Activated naive CD4-positive, alpha-beta T cell treated with Interleukin-2 at 50 U/mL for 16 hours (primary cell): ENCODE measurements at regions not wholly inside any gene's neighbourhood (a gene's known extent, or its start where the extent isn't known, plus 50 kb on each side); places are given as distances from the start of the nearest gene placed in this dataset.

ENCODE experiments used
- DNase-seq: peaks from one replicate; pipeline ENCODE4 v3.0.0-alpha.2; 2020

DNA sequence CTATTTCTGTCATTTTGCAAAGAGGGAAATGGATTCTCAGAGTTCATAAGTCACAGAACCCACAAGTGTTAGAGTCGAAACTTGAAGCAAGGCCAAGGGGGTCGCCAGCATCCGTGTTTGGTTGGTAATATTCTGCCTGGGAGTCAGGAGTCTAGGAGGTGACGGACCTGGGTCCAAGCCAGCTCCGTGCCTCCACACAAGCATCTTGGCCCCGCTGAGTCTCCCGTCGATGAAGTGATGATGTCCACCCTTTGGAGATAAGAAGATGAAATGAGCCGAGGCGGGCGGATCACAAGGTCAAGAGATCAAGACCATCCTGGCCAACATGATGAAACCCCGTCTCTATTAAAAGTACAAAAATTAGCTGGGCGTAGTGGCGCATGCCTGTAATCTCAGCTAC is 53.2 kb upstream of the TNRC6C start:
- DNase-seq, result no peak

DNA sequence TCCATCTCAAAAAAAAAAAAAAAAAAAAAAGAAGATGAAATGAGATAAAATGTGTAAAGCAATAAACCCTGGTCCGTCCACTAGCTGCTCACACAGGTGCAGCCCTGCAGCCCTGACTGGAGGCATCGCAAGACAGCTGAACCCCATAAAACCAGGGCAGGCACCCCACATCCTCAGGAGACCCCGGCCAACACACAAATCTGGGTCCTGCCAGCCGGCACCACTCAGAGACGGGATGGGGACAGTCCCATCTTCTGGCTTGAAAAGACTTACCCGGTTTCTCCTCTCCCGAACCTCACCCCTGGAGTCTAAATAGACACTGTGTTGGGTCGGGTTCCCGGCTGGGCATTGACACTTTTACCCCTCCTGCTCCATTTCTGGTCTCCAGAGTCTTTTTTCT is 52.7 kb upstream of the TNRC6C start:
- no peak for DNase-seq

DNA sequence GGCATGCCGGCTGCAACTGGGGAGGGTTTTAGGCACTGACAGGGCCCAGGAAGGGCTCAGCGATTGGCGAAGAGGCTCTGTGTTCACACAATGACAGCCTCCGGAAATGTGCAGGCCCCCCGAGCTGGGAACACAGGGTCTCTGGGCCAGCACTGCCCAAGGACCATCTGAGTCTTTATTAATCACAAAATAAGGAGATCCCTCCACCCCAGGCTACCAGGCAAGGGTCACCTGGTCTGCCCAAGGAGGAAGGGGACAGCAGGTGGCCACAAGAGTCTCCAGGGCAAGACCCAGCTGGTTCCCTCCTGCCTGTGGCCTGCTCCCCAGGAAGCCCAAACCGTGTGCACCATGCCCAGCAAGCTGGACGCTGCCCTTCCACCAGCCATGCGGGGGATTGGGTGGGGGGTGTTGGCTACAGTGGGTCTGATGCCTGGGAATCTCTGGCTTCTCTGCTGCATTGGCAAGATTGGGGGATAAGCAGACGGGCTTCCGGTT is 52.1 kb upstream of the TNRC6C start:
- DNase-seq, result no peak

DNA sequence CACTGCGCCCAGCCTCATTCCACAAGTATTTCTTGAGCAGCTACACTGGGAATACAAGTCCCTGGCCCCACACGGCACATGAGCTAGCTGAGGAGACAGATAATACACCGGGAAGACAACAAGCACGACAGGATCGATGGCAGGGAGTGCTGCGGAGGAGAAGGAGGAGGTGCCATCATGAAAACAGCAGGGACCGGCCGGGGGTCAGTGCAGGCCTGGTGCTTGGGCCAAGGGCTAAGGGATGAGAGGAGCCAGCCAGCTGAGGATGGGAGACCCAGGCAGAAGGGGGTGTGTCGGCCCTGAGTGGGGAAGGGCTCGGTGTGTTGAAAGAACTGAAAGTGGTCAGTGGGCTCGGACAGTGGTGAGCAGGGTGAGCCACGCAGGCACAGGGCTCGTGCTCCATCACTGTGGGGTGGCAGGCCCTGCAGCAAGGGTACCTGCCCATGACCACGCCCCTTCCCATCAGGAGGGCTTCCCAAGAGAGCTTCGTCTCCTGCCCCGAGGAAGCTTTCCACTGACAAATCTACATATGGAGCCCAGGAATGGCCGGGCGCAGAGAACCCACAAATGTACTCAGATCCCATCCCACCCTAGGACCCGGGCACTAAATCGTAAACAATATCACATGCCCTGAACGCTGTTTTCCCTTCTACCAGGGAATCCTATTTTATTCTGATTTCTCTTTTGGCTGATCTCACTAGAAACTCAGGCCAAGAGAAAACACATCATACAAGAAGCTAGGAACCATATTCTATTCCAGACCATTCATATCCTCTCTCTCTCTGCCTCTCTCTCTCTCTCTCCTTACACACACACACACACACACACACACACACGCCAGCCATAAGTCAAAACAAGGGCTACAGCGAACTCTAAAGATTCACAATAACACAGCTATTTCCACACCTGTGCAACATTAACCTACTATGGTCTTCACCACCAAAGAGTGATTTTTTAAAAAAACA is 50.7 kb upstream of the TNRC6C start:
- DNase-seq, result no peak

DNA sequence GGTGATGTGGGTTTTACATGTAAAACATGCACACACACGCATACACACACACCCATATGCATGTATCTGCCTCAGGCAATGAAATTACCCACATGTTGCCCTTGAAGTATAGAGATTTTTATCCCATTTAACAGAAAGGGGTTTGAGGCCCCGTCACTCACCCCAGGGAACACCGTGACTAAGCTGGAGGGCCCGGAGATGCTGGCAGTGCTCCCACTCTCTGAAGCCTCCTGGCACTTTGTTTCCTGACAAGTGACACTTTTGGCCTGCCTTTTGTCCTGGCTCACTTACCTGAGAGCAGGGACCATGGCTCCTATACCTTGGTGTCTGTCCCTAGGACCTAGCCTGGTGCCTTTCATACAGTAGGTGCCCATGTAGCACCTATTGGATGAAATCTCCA is 50.0 kb upstream of the TNRC6C start:
- no peak for DNase-seq
